Peyer's patch (tissue), 4 donors: ENCODE measurements at regions not wholly inside any gene's neighbourhood (a gene's known extent, or its start where the extent isn't known, plus 50 kb on each side); places are given as distances from the start of the nearest gene placed in this dataset.

ENCODE experiments used
- DNase-seq, 3 donors: peaks; one replicate each; pipeline ENCODE4 v3.0.0-alpha.2; 2017 to 2019
- H3K27ac ChIP-seq, 4 donors: fragments of 200-600 bp; sonication (generic); one replicate each; pipeline ENCODE4 v1.5.1; 2016 to 2019
- H3K27me3 ChIP-seq, 2 donors: fragments of 200-600 bp; sonication (generic); one replicate each; pipeline ENCODE4 v1.5.1; 2019
- H3K36me3 ChIP-seq, 3 donors: fragments of 200-600 bp; sonication (generic); one replicate each; pipeline ENCODE4 v1.5.1; 2016 to 2019
- H3K4me1 ChIP-seq, 4 donors: fragments of 200-600 bp; sonication (generic); one replicate each; pipeline ENCODE4 v1.5.1; 2016 to 2019
- H3K4me3 ChIP-seq, 4 donors: fragments of 200-600 bp; sonication (generic); 1 replicate in 3 of 4; 2 replicates in 1 of 4; pipeline ENCODE4 v1.5.1; 2016 to 2019; ENCODE audit warnings: mild to moderate bottlenecking in 1 of 4
- H3K9me3 ChIP-seq, 4 donors: fragments of 200-600 bp; sonication (generic); one replicate each; pipeline ENCODE4 v1.5.1; 2016 to 2019; ENCODE audit warnings: mild to moderate bottlenecking in 1 of 4
- POLR2A ChIP-seq, 2 donors: fragments of 450-650 bp; IDR thresholded peaks; one replicate each; pipeline ENCODE4 v1.5.1; 2017; ENCODE audit warnings: antibody characterized with exemption in 2 of 2, mild to moderate bottlenecking in 2 of 2, moderate library complexity in 2 of 2
- TF ChIP-seq, protein P1 (sequence below), 6 experiments: fragments of 450-650 bp in 4 of 6; fragments of 200-600 bp in 2 of 6; sonication (generic) in 1 of 6; IDR thresholded peaks; one replicate each; pipeline ENCODE4 v1.5.1; 2017 to 2019; ENCODE audit warnings: antibody characterized with exemption in 6 of 6, mild to moderate bottlenecking in 3 of 6, moderate library complexity in 1 of 6

DNA sequence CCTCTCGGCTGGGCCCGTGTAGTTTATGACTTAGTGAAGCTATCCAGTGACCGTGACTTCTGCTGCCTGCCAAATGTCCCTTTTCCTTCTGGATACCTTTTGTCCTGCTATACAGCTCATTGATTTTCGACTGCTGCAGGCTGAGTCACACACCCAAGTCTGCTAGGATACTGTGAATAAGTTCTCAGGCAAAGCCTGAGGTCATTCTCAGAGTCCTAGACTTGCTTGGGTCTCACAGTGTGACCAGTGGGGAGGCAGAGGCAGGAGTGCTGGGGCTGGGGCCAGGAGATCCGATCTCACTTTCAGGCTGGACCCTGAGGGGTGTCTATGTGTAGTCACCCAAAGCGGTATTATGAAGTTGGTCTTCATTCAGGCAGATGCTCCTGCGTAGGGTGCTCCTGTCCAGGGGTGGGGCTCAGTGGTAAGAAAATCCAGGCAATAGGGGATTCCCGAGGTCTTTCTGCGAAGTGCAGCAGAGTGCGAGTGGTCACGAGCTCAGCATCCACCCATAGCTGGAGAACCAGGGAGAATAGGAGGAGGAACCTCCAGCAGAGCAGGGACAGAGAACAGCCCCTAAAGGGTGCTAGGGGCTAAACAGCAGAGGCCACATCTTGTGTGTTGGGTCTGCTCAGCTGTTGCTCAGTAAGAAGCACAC, 268.6 kb upstream of the NCKAP5 start:
- Histone ChIP-seq H3K9me3 (no peaks in the 10 kb centered on the region), H3K4me3 (no peak overlapping the region), H3K27me3 (no peaks in the 10 kb centered on the region), H3K36me3 (no peaks in the 10 kb centered on the region), H3K4me1 (no peaks in the 10 kb centered on the region), H3K27ac (no peak overlapping the region)
- no peak for DNase-seq
- no peak for TF ChIP-seq POLR2A (IDR thresholded peaks at IDR 0.05)
- TF ChIP-seq, protein P1, sequence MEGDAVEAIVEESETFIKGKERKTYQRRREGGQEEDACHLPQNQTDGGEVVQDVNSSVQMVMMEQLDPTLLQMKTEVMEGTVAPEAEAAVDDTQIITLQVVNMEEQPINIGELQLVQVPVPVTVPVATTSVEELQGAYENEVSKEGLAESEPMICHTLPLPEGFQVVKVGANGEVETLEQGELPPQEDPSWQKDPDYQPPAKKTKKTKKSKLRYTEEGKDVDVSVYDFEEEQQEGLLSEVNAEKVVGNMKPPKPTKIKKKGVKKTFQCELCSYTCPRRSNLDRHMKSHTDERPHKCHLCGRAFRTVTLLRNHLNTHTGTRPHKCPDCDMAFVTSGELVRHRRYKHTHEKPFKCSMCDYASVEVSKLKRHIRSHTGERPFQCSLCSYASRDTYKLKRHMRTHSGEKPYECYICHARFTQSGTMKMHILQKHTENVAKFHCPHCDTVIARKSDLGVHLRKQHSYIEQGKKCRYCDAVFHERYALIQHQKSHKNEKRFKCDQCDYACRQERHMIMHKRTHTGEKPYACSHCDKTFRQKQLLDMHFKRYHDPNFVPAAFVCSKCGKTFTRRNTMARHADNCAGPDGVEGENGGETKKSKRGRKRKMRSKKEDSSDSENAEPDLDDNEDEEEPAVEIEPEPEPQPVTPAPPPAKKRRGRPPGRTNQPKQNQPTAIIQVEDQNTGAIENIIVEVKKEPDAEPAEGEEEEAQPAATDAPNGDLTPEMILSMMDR (IDR thresholded peaks at IDR 0.05), result no peak

DNA sequence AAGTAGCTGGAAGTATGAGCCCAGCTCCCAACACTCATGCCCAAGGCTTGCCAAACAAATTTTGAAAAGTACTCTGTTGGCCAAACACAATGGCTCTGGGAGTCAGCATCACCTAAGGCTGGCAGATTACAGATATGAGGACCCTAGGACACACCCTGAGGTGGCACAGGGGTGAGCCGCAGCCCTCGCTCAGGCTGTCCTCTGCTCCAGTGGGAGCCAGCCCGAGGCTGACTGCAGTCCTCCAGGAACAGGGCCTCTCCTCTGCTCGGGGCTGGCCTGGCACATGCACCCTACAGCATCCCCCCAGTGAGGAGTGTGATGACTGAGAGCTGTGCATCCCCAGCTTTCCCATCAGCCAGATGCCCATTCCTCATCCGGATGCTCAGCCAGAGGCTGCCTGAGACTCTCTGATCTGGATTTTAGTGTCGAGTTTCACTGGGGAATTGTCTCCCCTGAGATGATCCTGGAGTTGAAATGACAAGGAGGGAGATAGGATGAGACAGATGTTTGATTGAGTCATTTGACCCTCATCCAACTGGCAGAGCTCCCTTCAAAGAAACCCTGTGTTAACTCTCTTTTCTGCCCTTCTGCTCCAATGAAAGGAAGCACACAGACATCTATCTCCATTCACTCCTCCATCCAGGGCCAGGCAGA, 269.3 kb upstream of the NCKAP5 start:
- no peak for DNase-seq
- H3K27ac ChIP-seq, result no peak overlapping the region
- TF ChIP-seq, protein P1 (IDR thresholded peaks at IDR 0.05), result no peak
- H3K36me3 ChIP-seq, result no peaks in the 10 kb centered on the region
- H3K4me3 ChIP-seq, result no peak overlapping the region
- H3K4me1 ChIP-seq, result no peaks in the 10 kb centered on the region
- no peaks in the 10 kb centered on the region for H3K9me3 ChIP-seq
- H3K27me3 ChIP-seq, result no peaks in the 10 kb centered on the region

DNA sequence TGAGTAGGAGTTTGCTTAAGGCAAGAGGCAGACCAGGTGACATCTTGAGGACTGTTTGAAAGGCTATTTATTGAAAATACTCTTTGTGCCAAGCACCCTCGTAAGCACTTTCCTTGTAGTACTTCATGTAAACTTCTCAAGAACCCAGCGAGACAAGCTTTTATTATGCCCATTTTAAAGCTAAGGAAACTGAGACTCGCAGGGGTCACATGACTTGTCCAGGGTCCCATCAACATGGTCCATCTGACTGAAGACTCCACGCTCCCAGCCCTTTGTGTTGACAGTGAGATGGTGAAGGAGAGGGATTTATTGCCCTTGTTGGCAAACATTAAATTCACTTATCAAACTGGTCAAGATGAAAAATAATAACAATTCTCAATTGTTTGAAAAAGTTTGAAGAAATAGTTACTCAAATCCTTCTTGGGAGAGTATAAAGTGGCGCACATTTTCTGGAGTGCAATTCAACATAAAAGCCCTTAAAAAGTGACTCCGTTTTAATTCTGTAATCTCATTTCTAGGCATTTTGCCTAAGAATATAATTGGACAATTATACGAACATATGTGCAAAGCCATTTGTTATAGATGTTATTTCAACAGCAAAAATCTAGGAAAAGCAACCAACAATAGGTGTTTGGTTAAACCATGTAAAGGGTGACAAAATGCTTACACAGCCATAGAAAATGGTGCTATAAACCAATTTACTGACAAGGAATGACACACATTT, 270.5 kb upstream of the NCKAP5 start:
- H3K4me1 ChIP-seq, result no peaks in the 10 kb centered on the region
- H3K9me3 ChIP-seq, result no peaks in the 10 kb centered on the region
- H3K27ac ChIP-seq, result no peak overlapping the region
- no peaks in the 10 kb centered on the region for H3K36me3 ChIP-seq
- no peaks in the 10 kb centered on the region for H3K27me3 ChIP-seq
- no peak for DNase-seq
- no peak overlapping the region for H3K4me3 ChIP-seq
- TF ChIP-seq POLR2A (IDR thresholded peaks at IDR 0.05), result no peak
- TF ChIP-seq, protein P1 (IDR thresholded peaks at IDR 0.05), result no peak

DNA sequence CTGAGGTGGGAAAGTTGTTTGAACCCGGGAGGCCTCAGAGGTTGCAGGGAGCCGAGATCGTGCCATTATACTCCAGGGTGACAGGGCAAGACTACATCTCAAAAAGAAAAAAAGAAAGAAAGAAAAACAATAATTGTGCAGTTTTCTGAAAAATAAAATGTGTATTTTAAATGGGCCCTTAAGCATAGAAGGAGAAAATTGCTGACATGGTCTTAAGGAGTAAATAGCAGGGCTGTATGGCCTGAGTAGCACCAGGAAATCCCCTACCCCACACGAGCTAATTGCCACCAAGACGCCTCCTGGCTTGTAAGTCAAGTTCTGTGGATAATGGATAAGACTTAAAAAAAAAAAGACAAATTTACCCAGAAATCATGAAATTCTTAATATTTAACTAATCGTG, 271.4 kb upstream of the NCKAP5 start:
- Histone ChIP-seq H3K27me3 (no peaks in the 10 kb centered on the region), H3K4me1 (no peaks in the 10 kb centered on the region), H3K27ac (no peak overlapping the region), H3K4me3 (no peak overlapping the region), H3K36me3 (no peaks in the 10 kb centered on the region), H3K9me3 (no peaks in the 10 kb centered on the region)
- TF ChIP-seq, protein P1 (IDR thresholded peaks at IDR 0.05), result no peak
- no peak for DNase-seq

DNA sequence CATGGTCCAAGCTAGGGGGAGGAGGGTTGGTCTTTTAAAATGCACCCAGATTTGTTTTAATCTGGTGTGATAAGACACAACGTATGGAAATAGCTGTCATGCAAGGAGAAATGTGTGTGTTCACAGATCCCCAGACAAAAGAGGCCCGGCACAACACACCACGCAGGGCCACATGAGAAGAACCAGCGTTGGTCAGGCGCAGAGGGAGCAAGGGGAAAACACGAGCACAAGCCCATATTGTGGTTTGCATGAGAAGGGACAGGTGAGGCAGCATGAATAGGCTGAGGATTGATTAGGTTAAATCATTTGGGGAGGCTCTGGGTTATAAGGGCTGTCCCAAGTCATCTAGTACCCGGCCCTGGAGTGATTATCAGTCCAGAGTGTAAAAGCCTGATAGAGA, 272.5 kb upstream of the NCKAP5 start:
- Histone ChIP-seq H3K27me3 (no peaks in the 10 kb centered on the region), H3K9me3 (no peaks in the 10 kb centered on the region), H3K36me3 (no peaks in the 10 kb centered on the region), H3K4me3 (no peak overlapping the region), H3K27ac (no peak overlapping the region), H3K4me1 (no peaks in the 10 kb centered on the region)
- DNase-seq, result no peak
- TF ChIP-seq POLR2A (IDR thresholded peaks at IDR 0.05), result no peak

DNA sequence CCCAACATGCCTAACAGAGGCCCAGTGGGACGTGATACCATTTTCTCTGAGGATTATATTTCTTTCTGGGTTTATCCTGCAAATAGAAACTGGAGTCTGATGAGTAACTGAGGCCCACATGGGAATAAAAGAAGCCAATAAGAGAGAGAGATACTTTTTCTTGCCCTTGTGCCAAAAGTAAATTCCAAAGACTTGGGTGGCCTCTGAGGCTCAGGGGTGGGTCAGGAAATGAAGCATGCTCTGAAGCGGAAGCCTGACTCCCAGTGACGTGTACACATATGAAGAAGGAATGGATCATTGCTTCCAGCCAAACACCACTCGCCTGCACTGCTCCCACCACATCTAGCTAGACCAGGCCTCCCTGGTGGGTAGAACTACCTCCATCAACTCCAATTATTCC, 273.6 kb upstream of the NCKAP5 start:
- DNase-seq, result no peak
- H3K4me3 ChIP-seq, result no peak overlapping the region
- TF ChIP-seq, protein P1 (IDR thresholded peaks at IDR 0.05), result no peak
- TF ChIP-seq POLR2A (IDR thresholded peaks at IDR 0.05), result no peak
- no peaks in the 10 kb centered on the region for H3K9me3 ChIP-seq
- H3K4me1 ChIP-seq, result no peaks in the 10 kb centered on the region
- H3K36me3 ChIP-seq, result no peaks in the 10 kb centered on the region
- no peaks in the 10 kb centered on the region for H3K27me3 ChIP-seq
- no peak overlapping the region for H3K27ac ChIP-seq
